NCI-H1417 (cell line): ENCODE measurements at regions not wholly inside any gene's neighbourhood (a gene's known extent, or its start where the extent isn't known, plus 50 kb on each side); places are given as distances from the start of the nearest gene placed in this dataset.
"Not testable (repeated sequence)": the region's sequence is repeated elsewhere in the genome, so short reads cannot be mapped to it uniquely, and the experiment has no call there.

Experiments used
- DNase-seq, 3 experiments: peaks; one replicate each; lab custom pipeline; 2025; lab: John Stamatoyannopoulos, UW

GRCh38 chr2:184091456-184091855 is 506.9 kb upstream of the ZNF804A start:
- DNase-seq = no peak

GRCh38 chr2:184113696-184114403 is 484.5 kb upstream of the ZNF804A start:
- DNase-seq = no peak

GRCh38 chr2:184114439-184114838 is 483.9 kb upstream of the ZNF804A start:
- DNase-seq = no peak

- no peak for DNase-seq
Observed at GRCh38 chr2:184119989-184120800, 478.1 kb upstream of the ZNF804A start.

- DNase-seq = no peak
Observed at GRCh38 chr2:184125867-184126266, 472.5 kb upstream of the ZNF804A start.

- DNase-seq = no peak
Observed at GRCh38 chr2:184129073-184129472, 469.3 kb upstream of the ZNF804A start.

DNA sequence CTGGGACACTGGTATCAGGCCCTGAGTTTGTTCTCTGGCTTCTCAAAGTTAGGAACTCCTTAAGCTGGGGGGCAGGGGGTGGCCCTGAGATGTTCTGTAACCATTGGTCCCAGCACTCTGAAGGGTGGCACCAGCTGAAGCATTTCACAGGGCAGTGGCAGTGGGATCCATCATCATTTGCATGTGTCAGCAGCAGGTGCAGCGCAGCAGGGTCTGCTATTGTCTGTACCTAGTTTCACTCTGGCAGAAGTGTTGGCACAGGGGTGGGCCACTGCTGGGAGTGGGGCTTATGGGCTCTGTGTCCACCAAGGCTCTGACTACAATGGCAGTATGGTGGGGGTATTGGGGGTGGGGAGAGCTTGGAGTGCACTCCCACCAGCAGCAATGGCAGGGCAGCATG is 460.4 kb upstream of the ZNF804A start:
- no peak for DNase-seq

DNA sequence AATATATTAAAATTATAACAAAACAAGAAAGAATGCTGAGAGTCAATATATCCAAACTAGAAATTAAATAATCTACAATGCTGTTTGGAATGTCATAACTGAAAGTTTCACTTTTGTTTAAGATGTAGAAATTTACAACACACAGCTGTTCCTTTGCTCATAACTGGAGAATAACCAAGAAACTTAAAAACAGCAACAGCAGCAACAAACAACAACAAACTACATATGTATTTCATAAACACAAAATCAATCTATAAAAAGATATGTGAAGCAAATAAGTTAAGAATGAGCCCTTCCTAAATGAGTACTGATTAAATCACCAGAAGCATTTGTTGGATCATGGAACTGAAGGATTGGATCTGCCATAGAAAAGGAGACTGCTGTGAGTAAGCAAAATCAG is 456.5 kb upstream of the ZNF804A start:
- DNase-seq = no peak

DNA sequence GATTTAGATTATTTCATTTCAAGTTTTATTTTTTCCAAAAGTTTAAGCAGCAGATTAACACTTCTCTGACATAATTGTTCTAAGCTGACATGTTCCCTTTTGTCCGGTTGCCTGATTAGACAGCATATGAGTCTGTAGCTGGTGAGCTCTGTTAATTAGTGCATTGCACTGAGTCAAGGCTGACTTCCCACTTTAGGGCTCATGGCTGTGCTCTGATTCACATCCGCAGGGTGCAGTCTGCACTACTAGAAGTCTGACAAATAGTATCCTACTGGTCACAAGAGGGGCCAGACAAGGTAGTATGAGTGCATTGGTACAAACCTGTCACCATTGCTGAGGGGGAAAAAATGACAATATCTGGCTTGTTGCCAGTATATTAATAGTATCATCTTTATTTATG is 443.9 kb upstream of the ZNF804A start:
- peak in 1 of 3 experiments; percentile 7 for DNase-seq

DNA sequence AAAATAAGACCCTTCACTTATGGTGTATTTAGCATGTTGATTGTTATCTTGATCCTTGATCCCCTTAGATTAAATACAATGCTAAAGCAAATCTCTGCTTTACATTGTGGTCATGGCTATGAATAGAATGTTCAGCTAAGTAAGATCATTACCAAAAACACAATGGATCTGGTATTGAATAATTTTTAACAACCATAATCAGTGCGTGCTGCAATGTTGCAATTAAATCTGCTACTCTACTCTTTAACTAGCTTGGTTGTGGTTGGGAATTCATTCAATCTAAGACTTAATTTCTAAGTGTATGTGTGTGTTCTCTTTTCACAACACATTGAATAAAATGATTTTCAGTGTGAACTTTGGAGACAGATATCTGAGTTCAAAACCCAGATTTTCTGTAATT is 442.5 kb upstream of the ZNF804A start:
- no peak for DNase-seq

GRCh38 chr2:184157141-184157540 is 441.2 kb upstream of the ZNF804A start:
- DNase-seq = no peak

DNA sequence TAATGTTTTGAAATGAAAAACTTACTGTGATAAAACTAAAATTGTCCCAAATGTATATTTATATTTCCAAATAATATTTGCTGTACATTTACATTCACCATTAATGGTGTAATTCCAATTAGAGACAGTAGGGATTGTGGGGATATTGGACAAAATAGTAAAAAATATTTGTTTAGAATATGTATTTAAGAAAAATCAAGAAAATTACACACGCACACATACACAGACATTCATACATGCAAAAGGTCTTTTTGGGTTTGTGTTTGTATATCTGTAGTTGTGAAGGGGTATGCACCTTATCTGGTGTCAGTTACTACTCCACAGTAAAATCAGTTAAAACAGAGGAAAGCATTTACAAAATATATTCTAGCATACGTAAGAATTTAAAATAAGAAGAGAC is 435.9 kb upstream of the ZNF804A start:
- DNase-seq = no peak

DNA sequence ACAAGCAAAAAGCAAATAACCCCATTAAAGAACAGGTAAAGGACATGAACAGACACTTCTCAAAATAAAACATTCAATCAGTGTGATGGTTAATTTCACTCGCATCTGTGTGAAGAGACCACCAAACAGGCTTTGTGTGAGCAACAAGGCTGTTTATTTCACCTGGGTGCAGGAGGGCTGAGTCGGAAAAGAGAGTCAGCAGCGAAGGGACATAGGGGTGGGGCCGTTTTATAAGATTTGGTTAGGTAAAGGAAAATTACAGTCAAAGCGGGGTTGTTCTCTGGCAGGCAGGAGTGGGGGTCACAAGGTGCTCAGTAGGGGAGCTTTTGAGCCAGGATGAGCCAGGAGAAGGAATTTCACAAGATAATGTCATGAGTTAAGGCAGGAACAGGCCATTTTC is 429.5 kb upstream of the ZNF804A start:
- DNase-seq = not testable (repeated sequence)

DNA sequence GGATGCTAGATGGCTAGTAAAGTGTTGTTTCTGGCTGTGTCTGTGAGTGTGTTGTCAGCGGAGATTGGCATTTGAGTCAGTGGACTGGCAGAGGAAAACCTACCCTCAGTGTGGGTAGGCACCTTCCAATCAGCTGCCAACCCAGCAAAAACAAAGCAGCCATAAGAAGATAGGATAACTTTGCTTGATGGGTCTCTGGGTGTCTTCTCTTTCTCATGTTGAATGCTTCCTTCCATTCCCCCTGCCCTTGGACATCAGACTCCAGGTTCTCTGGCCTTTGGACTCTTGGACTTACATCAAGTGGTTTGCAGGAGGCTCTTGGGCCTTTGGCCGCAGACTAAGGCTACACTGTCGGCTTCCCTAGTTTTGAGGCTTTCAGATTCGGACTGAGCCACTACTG is 429.0 kb upstream of the ZNF804A start:
- no peak for DNase-seq

DNA sequence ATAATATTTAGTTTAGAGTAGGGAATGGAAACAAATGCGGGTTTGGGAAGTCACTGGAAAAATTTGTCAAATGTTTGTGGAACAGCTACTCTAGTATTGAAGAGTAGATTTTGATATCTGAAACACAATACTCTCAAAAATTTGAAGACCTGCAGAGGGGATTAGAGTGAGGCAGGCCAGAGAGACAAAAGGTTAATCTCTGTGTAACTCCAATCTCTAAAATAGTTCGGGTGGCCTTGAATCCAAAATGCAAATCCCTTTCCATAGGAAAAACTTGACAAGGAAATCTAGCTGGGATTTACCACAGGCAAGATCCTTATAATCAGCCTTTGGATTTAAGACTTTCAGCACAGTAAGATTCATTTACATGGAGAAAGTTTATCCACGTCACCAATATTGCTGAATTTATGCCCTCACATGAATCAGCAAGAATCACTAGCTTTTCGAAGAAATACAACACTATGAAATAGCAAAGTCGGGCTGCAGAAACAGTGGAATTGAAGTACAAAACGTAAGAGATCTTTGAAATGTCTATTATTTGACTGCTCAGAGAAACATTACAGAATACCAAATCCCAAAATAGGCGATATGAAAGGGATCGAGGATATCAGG is 423.7 kb upstream of the ZNF804A start:
- no peak for DNase-seq

GRCh38 chr2:184178229-184178628 is 420.1 kb upstream of the ZNF804A start:
- DNase-seq = peak in 1 of 3 experiments; percentile 9

GRCh38 chr2:184186436-184186835 is 411.9 kb upstream of the ZNF804A start:
- DNase-seq = no peak

DNA sequence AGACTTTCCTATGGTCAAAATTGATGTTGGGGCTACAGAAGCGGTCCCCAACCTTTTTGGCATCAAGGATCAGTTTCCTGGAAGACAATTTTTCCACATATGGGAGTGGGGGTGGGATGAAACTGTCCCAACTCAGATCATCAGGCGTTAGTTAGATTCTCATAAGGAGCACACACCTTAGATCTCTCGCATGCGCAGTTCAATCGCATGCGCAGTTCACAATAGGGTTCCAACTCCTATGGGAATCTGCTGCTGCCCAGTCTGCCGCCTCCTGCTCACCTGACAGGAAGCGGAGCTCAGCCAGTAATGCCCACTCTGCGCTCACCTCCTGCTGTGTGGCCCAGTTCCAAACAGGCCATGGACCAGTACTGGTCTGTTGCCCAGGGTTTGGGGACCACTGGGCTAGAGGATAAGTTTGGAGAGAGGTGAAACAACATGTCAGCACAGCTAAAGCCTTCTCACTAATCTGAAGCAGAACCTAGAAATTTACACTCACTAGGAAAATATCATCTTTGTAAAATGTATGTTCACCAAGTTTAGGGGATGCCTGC is 410.8 kb upstream of the ZNF804A start:
- DNase-seq = no peak

DNA sequence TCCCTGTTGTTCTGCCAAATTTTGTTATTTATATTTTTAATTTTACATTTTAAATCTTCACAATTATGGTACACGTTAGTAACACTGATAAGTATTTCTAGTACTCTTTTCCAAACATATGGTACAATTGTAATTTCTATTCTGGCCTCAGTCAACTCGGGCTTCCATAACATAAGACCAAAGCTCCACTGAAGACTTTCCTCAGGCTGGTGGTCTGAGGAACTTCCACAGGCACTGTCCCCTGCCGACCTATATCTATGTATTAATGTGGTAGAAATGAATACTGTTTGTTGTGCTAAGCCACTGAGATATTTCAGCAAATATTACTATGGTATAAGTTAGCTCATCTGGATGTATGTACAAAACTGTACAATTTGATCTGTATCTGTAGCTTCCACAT is 407.6 kb upstream of the ZNF804A start:
- no peak for DNase-seq

DNA sequence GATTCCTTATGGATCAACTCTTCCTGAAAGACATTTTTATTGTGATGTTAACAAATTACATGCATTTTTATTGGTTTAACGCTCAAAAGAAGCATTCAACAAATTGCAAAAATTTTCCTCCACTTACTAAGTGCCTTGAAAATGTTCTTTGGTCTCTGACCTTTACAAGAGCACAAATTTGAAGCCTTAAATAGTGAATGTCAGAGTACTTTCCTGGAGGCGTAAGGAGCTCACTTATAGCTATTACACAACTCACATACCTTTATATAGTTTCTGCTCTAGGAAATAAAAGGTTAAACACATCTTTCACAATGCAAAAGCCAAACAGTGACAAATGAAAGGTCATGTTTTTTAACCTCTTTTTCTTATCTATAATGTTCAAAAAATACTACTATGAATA is 405.7 kb upstream of the ZNF804A start:
- DNase-seq = no peak

- DNase-seq = no peak
Observed at GRCh38 chr2:184197413-184197812, 400.9 kb upstream of the ZNF804A start.

GRCh38 chr2:184198791-184199190 is 399.5 kb upstream of the ZNF804A start:
- DNase-seq = not testable (repeated sequence)

GRCh38 chr2:184199274-184199673 is 399.1 kb upstream of the ZNF804A start:
- DNase-seq = no peak
